Endothelial cell (in vitro differentiated cells): ENCODE measurements at regions not wholly inside any gene's neighbourhood (a gene's known extent, or its start where the extent isn't known, plus 50 kb on each side); places are given as distances from the start of the nearest gene placed in this dataset.

Experiments used
- DNase-seq: peaks from one replicate; pipeline ENCODE4 v3.0.0; 2021; ENCODE audit warnings: low spot score
- H3K27ac Mint-ChIP-seq: one replicate; pipeline ENCODE4 v1.8.0; 2021; ENCODE audit warnings: mixed read lengths, inconsistent platforms; ENCODE audit not compliant: unreplicated experiment
- H3K27me3 Mint-ChIP-seq: one replicate; pipeline ENCODE4 v1.8.0; 2021; ENCODE audit warnings: mild to moderate bottlenecking, moderate library complexity, mixed read lengths, inconsistent platforms; ENCODE audit not compliant: unreplicated experiment
- H3K36me3 Mint-ChIP-seq: one replicate; pipeline ENCODE4 v1.8.0; 2021; ENCODE audit warnings: mild to moderate bottlenecking, low read depth, mixed read lengths, inconsistent platforms; ENCODE audit not compliant: unreplicated experiment
- H3K4me1 Mint-ChIP-seq: one replicate; pipeline ENCODE4 v1.8.0; 2021; ENCODE audit warnings: mild to moderate bottlenecking, mixed read lengths, inconsistent platforms; ENCODE audit not compliant: unreplicated experiment
- H3K4me3 Mint-ChIP-seq: one replicate; pipeline ENCODE4 v1.8.0; 2021; ENCODE audit warnings: mild to moderate bottlenecking, mixed read lengths, inconsistent platforms; ENCODE audit not compliant: unreplicated experiment
- H3K9me3 Mint-ChIP-seq: one replicate; pipeline ENCODE4 v1.8.0; 2021; ENCODE audit warnings: mixed read lengths, inconsistent platforms; ENCODE audit not compliant: unreplicated experiment
- CTCF ChIP-seq: fragments of 200-600 bp; sonication (generic); IDR thresholded peaks from one replicate; pipeline ENCODE4 v1.5.0; 2021; ENCODE audit warnings: antibody characterized with exemption; ENCODE audit not compliant: unreplicated experiment

- Mint-ChIP-seq H3K4me3 (no peak overlapping the region), H3K27me3 (no peaks in the 10 kb centered on the region), H3K9me3 (no peaks in the 10 kb centered on the region), H3K4me1 (peaks cover 12% of the 10 kb centered on the region), H3K36me3 (no peaks in the 10 kb centered on the region), H3K27ac (peak overlapping the region; percentile 78)
- TF ChIP-seq CTCF, result no peak
- DNase-seq, result peak; percentile 25
Measured at GRCh38 chr4:28548594-28548993, 1688.0 kb downstream of the STIM2 start.

- no peak for TF ChIP-seq CTCF
- Mint-ChIP-seq H3K27me3 (peaks cover 4% of the 10 kb centered on the region), H3K9me3 (no peaks in the 10 kb centered on the region), H3K4me3 (no peak overlapping the region), H3K36me3 (no peaks in the 10 kb centered on the region), H3K27ac (no peak overlapping the region), H3K4me1 (no peaks in the 10 kb centered on the region)
- DNase-seq, result no peak
Measured at GRCh38 chr4:28555866-28556265, 1695.2 kb downstream of the STIM2 start.

- Mint-ChIP-seq H3K36me3 (no peaks in the 10 kb centered on the region), H3K4me1 (no peaks in the 10 kb centered on the region), H3K4me3 (no peak overlapping the region), H3K9me3 (no peaks in the 10 kb centered on the region), H3K27me3 (peaks cover 4% of the 10 kb centered on the region), H3K27ac (no peak overlapping the region)
- no peak for TF ChIP-seq CTCF
- no peak for DNase-seq
Measured at GRCh38 chr4:28557755-28558154, 1697.1 kb downstream of the STIM2 start.

- Mint-ChIP-seq H3K27me3 (peaks cover 4% of the 10 kb centered on the region), H3K4me1 (no peaks in the 10 kb centered on the region), H3K4me3 (no peak overlapping the region), H3K27ac (no peak overlapping the region), H3K9me3 (no peaks in the 10 kb centered on the region), H3K36me3 (no peaks in the 10 kb centered on the region)
- no peak for TF ChIP-seq CTCF
- DNase-seq, result no peak
Measured at GRCh38 chr4:28558895-28559294, 1698.3 kb downstream of the STIM2 start.

- Mint-ChIP-seq H3K36me3 (no peaks in the 10 kb centered on the region), H3K4me1 (no peaks in the 10 kb centered on the region), H3K9me3 (no peaks in the 10 kb centered on the region), H3K4me3 (no peak overlapping the region), H3K27me3 (peaks cover 2% of the 10 kb centered on the region), H3K27ac (no peak overlapping the region)
- no peak for TF ChIP-seq CTCF
- DNase-seq, result no peak
Measured at GRCh38 chr4:28562913-28563312, 1702.3 kb downstream of the STIM2 start.
